ENCODE measurements at regions not wholly inside any gene's neighbourhood (a gene's known extent, or its start where the extent isn't known, plus 50 kb on each side); places are given as distances from the start of the nearest gene placed in this dataset.

DNA sequence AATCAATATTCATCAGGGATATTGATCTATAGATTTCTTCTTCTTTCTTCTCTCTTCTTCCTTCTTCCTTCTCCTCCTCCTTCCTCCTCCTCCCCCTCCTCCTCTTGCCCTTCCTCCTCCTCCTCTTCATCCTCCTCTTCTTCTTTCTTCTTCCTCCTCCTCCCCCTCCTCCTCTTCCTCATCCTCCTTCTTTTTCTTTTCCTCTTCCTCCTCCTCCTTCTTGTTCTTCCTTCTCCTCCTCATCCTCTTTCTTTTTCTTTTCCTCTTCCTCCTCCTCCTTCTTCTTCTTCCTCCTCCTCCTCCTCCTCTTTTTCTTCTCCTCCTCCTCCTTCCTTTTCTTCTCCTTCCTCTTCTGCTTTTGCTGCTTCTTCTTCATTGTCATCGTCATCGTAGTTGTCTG is 52.4 kb upstream of the SERINC1 start:
- Mint-ChIP-seq H3K4me1 (ENCODE audit: low read depth) (peaks cover 13% of the 10 kb centered on the region), H3K36me3 (ENCODE audit: low read depth) (peaks cover 13% of the 10 kb centered on the region), H3K27me3 (ENCODE audit: low read depth) (no peaks in the 10 kb centered on the region), H3K4me3 (ENCODE audit: unreplicated experiment) (no peak overlapping the region), H3K9me3 (ENCODE audit: low read depth) (peaks cover 40% of the 10 kb centered on the region), H3K27ac (ENCODE audit: unreplicated experiment) (no peak overlapping the region)
- TF ChIP-seq, protein P1, sequence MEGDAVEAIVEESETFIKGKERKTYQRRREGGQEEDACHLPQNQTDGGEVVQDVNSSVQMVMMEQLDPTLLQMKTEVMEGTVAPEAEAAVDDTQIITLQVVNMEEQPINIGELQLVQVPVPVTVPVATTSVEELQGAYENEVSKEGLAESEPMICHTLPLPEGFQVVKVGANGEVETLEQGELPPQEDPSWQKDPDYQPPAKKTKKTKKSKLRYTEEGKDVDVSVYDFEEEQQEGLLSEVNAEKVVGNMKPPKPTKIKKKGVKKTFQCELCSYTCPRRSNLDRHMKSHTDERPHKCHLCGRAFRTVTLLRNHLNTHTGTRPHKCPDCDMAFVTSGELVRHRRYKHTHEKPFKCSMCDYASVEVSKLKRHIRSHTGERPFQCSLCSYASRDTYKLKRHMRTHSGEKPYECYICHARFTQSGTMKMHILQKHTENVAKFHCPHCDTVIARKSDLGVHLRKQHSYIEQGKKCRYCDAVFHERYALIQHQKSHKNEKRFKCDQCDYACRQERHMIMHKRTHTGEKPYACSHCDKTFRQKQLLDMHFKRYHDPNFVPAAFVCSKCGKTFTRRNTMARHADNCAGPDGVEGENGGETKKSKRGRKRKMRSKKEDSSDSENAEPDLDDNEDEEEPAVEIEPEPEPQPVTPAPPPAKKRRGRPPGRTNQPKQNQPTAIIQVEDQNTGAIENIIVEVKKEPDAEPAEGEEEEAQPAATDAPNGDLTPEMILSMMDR (IDR thresholded peaks at IDR 0.05) = no peak
- no peak for DNase-seq (ENCODE audit: low spot score)

DNA sequence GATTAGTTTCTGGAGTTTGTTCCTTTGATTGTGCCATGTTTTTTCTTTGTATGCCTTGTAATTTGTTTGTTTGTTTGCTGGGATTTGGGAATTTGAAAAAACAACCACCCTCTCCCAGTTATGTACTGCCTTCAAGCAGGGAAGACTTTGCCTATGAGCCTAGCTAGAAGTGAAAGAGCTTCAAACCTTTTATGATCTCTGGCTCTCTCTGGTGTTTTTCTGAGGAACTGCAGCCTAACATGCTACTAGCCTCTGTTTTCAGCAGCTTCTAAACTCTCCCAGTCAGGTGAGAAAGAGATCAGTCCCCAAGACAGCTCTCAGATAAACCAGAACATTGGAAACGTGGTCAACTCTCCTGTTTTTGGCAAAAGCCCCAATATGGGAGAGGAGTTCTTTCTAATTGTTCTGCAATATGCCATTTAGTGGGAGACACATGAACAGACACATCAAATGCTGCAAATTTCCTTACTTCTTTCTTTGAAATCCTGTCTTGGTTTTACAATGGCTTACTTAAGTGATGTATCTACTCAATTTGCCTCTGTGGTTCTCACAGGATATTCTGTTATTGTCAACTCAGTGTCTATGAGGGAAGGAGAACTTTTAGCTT is 58.9 kb upstream of the SERINC1 start:
- TF ChIP-seq, protein P1 (IDR thresholded peaks at IDR 0.05) = peak; percentile 87
- H3K9me3 Mint-ChIP-seq (ENCODE audit: low read depth) = peaks cover 24% of the 10 kb centered on the region
- peaks cover 8% of the 10 kb centered on the region for H3K4me1 Mint-ChIP-seq (ENCODE audit: low read depth)
- H3K27ac Mint-ChIP-seq (ENCODE audit: unreplicated experiment) = no peak overlapping the region
- H3K4me3 Mint-ChIP-seq (ENCODE audit: unreplicated experiment) = no peak overlapping the region
- peaks cover 6% of the 10 kb centered on the region for H3K36me3 Mint-ChIP-seq (ENCODE audit: low read depth)
- no peak for DNase-seq (ENCODE audit: low spot score)
- no peaks in the 10 kb centered on the region for H3K27me3 Mint-ChIP-seq (ENCODE audit: low read depth)

DNA sequence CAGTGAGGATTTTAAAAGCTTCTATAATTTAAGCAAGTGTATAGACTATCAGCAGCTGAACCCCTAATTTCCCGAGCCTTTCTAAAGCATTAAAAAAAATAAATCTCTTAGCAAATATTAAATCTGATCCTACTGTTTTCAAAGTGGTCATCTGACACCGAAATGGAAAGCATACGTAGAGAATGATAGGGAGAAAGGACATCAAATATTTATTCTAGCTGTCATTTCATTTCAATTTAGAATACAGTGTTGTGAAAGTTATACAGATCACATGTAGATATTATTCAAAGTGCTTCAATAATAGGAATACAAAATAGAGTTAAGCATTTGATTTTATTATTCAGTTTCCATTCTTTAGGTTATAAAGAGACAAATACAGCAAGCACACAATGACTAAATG is 61.9 kb upstream of the PKIB start:
- TF ChIP-seq, protein P1 (IDR thresholded peaks at IDR 0.05) = no peak
- no peak for DNase-seq (ENCODE audit: low spot score)
- Mint-ChIP-seq H3K36me3 (ENCODE audit: low read depth) (peaks cover 5% of the 10 kb centered on the region), H3K27me3 (ENCODE audit: low read depth) (no peaks in the 10 kb centered on the region), H3K4me3 (ENCODE audit: unreplicated experiment) (no peak overlapping the region), H3K9me3 (ENCODE audit: low read depth) (peaks cover 3% of the 10 kb centered on the region), H3K4me1 (ENCODE audit: low read depth) (peaks cover 11% of the 10 kb centered on the region), H3K27ac (ENCODE audit: unreplicated experiment) (no peak overlapping the region)

DNA sequence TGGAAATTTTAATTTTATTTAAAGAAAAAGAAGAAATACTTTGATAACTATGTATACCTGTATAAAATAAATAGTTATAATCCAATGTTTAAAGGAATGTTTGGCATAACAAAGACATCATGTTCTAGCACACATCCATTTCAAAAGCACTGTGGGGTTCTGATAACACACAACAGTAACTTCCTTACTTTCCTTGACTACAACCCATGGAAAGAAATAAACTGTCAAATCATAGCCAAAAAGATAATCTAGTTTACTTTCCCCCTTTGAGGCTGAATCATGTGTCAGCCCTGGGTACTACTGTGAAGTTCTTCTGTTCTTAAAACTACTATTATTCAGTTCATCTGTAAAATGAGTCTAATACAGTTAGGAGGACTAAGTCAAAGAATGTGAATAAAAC is 61.4 kb upstream of the PKIB start:
- H3K27ac Mint-ChIP-seq (ENCODE audit: unreplicated experiment) = no peak overlapping the region
- peaks cover 3% of the 10 kb centered on the region for H3K9me3 Mint-ChIP-seq (ENCODE audit: low read depth)
- H3K36me3 Mint-ChIP-seq (ENCODE audit: low read depth) = peaks cover 5% of the 10 kb centered on the region
- no peaks in the 10 kb centered on the region for H3K27me3 Mint-ChIP-seq (ENCODE audit: low read depth)
- H3K4me1 Mint-ChIP-seq (ENCODE audit: low read depth) = peaks cover 11% of the 10 kb centered on the region
- DNase-seq (ENCODE audit: low spot score) = no peak
- H3K4me3 Mint-ChIP-seq (ENCODE audit: unreplicated experiment) = no peak overlapping the region
- TF ChIP-seq, protein P1 (IDR thresholded peaks at IDR 0.05) = no peak

DNA sequence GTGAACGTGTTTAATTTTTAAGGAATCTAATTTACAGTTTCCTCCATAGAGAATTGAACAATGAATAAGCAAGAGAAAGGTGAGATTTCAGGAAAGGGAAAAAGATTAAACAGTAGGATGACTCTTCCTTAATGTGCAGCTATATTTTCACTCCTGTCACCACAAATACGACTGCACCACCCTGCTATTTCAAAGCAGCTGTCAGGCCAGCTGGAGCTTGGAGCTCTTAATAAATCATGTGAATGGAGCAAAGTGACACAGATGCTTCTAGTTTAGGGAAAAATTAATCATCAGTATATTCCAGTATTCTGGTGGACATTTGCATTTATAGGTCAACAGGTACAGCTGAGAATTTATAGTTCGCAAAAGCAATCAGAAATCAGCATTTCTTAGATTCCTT is 56.5 kb upstream of the PKIB start:
- no peaks in the 10 kb centered on the region for H3K27me3 Mint-ChIP-seq (ENCODE audit: low read depth)
- H3K36me3 Mint-ChIP-seq (ENCODE audit: low read depth) = peaks cover 5% of the 10 kb centered on the region
- DNase-seq (ENCODE audit: low spot score) = no peak
- H3K4me3 Mint-ChIP-seq (ENCODE audit: unreplicated experiment) = no peak overlapping the region
- peaks cover 2% of the 10 kb centered on the region for H3K4me1 Mint-ChIP-seq (ENCODE audit: low read depth)
- no peak overlapping the region for H3K27ac Mint-ChIP-seq (ENCODE audit: unreplicated experiment)
- TF ChIP-seq, protein P1 (IDR thresholded peaks at IDR 0.05) = no peak
- H3K9me3 Mint-ChIP-seq (ENCODE audit: low read depth) = peaks cover under 1% of the 10 kb centered on the region

Measured in chondrocyte (in vitro differentiated cells).